ENCODE measurements at regions not wholly inside any gene's neighbourhood (a gene's known extent, or its start where the extent isn't known, plus 50 kb on each side); places are given as distances from the start of the nearest gene placed in this dataset.
"Not testable (repeated sequence)": the region's sequence is repeated elsewhere in the genome, so short reads cannot be mapped to it uniquely, and the experiment has no call there.

GRCh38 chrX:104372547-104372946 is 117.8 kb upstream of the ESX1 start:
- DNase-seq, result no peak

- DNase-seq, result no peak
These were observed 115.4 kb upstream of the ESX1 start for GRCh38 chrX:104370089-104370488.

- DNase-seq, result not testable (repeated sequence)
These were observed 106.0 kb upstream of the ESX1 start for GRCh38 chrX:104360774-104361173.

- DNase-seq, result no peak
These were observed 104.4 kb upstream of the ESX1 start for GRCh38 chrX:104359124-104359523.

GRCh38 chrX:104351173-104351769 is 96.5 kb upstream of the ESX1 start:
- no peak for DNase-seq

- DNase-seq, result no peak
These were observed 93.1 kb upstream of the ESX1 start for GRCh38 chrX:104347860-104348259.

GRCh38 chrX:104343428-104344129 is 88.8 kb upstream of the ESX1 start:
- DNase-seq, result peak; percentile 0

GRCh38 chrX:104342065-104342464 is 87.3 kb upstream of the ESX1 start:
- DNase-seq, result no peak

GRCh38 chrX:104335756-104336155 is 81.0 kb upstream of the ESX1 start:
- no peak for DNase-seq

GRCh38 chrX:104334971-104335370 is 80.2 kb upstream of the ESX1 start:
- DNase-seq, result no peak

- DNase-seq, result no peak
These were observed 76.2 kb upstream of the ESX1 start for GRCh38 chrX:104330966-104331365.

GRCh38 chrX:104329731-104330130 is 75.0 kb upstream of the ESX1 start:
- DNase-seq, result no peak

GRCh38 chrX:104325213-104325585 is 70.5 kb upstream of the ESX1 start:
- DNase-seq, result no peak

GRCh38 chrX:104324461-104325212 is 69.9 kb upstream of the ESX1 start:
- no peak for DNase-seq

GRCh38 chrX:104319346-104319745 is 64.6 kb upstream of the ESX1 start:
- DNase-seq, result no peak

- DNase-seq, result no peak
These were observed 63.7 kb upstream of the ESX1 start for GRCh38 chrX:104318330-104319009.

GRCh38 chrX:104316739-104317138 is 62.0 kb upstream of the ESX1 start:
- no peak for DNase-seq

- no peak for DNase-seq
These were observed 60.8 kb upstream of the ESX1 start for GRCh38 chrX:104315555-104315954.

- no peak for DNase-seq
These were observed 56.0 kb upstream of the ESX1 start for GRCh38 chrX:104310657-104311254.

- peak; percentile 1 to 47 for DNase-seq
These were observed 55.4 kb upstream of the ESX1 start for GRCh38 chrX:104310090-104310489.

- DNase-seq, result no peak
These were observed 54.4 kb upstream of the ESX1 start for GRCh38 chrX:104309169-104309568.

- no peak for DNase-seq
These were observed 52.6 kb upstream of the ESX1 start for GRCh38 chrX:104307341-104307740.

- DNase-seq, result no peak
These were observed 51.4 kb upstream of the ESX1 start for GRCh38 chrX:104306180-104306579.

All from hippocampal formation (tissue), 2 donors.